ENCODE measurements at regions not wholly inside any gene's neighbourhood (a gene's known extent, or its start where the extent isn't known, plus 50 kb on each side); places are given as distances from the start of the nearest gene placed in this dataset.

DNA sequence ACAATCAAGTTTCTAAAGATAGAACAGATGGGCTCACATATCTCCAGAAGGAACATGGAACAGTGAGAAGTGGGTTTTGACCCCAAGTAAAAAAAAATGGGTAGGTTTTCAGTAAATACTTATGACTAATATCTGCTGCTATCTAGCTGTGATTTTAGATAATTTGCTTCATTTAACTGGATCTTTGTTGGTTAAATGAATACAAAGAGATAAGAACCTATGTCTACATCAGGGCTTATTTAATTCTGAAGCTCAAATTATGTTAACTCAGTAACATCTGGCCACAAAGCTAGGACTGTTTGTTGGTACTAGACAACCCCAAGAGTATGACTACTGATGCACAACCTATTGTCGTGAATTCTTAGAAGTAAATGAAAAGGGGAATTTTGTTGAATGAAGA is 144.4 kb upstream of the SESN3 start:
- DNase-seq = no peak

DNA sequence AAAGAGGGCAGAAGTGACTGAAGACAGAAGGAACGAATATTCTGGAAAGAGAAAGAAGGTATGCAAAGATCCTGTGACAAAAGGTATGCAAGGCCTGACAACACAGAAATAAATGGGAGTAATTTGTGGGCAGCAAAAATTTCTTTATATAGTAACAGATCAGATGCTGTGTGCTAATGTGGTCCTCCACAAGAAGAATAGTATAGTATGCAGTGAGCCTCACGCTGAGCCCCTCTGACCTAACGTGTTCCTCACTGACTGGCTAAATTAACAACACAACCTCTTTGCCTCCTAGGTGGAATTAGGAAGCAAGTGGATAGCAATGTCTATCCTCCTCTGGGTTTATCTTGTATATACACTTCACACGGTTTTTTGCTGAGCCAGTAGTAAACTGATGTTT is 143.1 kb upstream of the SESN3 start:
- no peak for DNase-seq

DNA sequence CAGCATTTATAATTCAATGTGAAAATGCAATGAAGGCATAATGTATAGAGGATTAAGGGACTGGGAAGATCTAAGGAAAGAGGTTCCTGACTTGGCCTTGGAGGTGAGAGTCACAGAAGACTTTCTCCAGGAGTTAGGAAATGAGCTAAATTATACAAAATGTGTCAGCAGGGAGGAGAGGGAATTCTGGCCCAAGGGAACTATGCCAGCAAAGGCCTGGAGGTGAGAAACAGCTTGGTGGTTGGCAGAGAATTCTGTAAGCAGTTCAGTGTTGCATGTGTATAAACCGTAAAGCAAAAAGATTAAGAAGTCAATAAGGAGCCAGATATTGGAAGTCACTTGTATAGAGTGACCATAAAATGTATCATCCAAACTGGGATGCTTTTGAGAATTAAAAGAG is 142.2 kb upstream of the SESN3 start:
- no peak for DNase-seq

- DNase-seq = no peak
These were observed 141.2 kb upstream of the SESN3 start for GRCh38 chr11:95372097-95372656.

DNA sequence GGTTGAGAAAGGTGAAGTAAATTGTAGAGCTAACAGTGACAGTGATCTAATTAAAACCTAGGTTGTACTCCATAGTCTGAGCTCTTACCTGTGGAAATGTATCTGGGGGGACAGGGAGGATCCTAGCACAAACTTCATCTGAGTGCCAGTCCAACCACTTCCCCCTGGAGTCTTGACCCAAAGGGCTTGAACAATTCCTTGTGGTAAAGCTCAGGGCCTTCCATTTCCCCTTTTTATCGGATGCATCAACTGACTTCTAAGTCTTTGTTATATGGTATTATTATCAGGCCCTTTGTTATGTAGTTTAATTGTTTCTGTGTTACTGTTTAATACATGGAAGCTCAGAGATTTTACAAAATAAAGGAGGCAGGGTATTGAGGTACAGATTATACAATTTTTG is 140.2 kb upstream of the SESN3 start:
- DNase-seq = no peak

- DNase-seq = no peak
These were observed 136.7 kb upstream of the SESN3 start for GRCh38 chr11:95367726-95368125.

- no peak for DNase-seq
These were observed 134.3 kb upstream of the SESN3 start for GRCh38 chr11:95365348-95365747.

DNA sequence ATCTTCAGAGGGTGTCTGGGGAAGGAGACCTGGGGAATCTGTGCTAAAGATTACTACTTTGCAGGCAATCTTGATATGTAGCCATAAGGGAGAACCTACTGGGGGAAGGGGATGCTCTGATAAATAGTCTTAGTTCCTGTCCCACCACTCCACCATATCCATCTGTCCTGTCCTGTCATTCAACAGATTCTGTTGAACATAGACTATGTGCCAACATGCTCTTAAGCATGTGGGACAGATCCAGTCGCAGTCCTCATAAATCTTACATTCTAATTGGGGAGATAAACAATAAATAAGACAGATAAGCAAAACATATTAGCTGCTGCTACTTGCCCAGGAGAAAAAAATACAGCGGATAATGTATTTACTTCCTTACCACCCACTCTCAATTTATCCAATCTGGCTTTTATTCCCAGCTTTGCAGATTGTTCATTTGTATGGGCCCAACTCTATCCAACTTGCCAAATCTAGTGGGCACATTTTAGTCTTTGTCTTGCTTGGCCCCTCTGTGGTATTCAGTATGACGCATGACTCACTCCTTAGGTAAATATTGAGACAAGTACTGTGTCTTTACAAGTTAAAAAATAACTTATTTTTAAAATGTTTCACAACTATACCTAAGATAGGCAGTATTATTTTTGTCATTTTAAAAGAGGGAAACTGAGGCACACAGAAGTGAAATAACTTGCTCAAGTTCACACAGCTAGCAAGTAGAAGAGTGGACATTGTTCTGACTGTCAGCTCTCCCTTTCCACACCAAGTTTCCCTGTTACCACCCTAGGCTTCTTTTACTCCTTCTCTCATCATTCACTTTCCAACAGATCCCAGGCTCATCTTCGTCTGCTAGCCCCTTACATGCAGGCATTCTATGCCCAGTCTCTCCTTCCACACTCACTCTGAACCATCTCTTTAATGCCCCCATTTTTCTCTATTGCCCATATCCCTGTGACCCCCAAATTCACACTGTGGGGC is 133.6 kb upstream of the SESN3 start:
- DNase-seq = peak in 1 of 3 experiments; percentile 33

DNA sequence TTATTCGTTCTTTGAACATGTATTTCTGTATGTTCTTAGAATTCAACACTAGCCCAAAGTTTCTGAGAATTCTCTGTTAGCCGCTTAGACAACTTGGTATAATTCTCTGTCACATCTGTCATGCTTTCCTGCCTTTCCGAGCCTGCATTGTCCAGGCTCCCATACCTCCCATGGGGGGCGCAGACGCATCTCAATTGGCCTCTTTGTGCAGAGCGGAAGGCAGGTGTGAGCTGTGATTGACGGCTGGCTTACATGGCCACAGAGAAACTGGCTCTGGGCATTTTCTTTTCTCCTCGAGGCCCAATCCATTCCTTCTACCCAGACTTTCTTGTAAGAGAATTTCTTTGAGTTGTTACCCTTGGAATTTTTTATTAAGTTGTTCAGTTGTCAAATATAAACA is 132.7 kb upstream of the SESN3 start:
- DNase-seq = peak; percentile 76 to 91 (median 79)

DNA sequence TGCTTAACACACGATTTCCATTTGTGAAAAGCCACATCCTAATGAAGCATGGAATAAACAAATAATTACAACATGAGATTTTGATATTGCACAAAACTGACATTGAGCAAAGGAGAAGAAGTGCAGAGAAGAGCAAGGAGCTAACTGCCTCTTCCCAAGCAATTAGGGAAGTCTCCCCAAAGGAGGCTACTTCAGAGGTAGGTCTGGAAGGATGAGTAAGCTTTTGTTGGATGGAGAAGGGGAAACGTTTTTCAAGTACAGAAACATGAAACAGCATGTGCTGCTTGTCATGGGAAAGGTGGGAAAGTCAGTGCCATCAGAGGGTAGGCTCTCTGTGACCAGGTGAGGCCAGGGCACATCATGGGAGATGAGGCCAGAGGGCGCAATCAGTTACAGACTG is 132.2 kb upstream of the SESN3 start:
- DNase-seq = peak in 1 of 3 experiments; percentile 46

DNA sequence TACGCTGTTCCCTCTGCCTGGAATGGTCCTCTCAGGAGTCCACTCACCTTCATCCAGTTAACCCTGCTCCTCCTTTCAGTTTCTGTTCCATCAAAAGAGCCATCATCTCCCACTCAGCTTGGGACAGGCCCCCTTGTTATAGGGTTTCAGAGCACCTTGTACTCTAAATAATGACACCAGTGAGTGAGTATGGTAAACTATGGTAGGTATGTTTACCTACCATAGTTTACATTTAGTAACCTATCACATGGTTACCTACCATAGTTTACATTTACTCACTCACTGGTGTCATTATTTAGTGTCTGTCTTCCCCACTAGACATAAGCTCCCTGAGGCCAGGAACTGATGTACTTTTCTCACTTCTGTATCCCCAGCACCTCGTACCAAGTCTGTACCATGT is 130.2 kb upstream of the SESN3 start:
- DNase-seq = no peak

GRCh38 chr11:95360377-95361075 is 129.5 kb upstream of the SESN3 start:
- no peak for DNase-seq

GRCh38 chr11:95359756-95360155 is 128.8 kb upstream of the SESN3 start:
- no peak for DNase-seq

DNA sequence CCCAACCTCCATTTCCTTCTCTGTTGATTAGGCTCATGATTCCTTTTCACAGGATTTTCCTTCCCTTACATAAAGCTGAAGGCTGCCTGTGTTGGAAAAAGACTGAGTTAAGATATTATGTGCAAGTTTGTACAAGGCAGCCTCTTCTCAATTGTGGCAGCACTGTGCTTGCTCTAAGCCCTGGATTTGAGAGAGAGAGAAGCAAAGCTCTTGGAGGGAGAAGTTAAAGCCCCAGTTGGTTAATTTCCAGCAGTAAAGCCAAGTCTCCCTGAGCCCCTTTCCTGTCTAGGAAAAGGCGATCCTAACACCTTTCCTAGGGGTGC is 128.3 kb upstream of the SESN3 start:
- DNase-seq = no peak

DNA sequence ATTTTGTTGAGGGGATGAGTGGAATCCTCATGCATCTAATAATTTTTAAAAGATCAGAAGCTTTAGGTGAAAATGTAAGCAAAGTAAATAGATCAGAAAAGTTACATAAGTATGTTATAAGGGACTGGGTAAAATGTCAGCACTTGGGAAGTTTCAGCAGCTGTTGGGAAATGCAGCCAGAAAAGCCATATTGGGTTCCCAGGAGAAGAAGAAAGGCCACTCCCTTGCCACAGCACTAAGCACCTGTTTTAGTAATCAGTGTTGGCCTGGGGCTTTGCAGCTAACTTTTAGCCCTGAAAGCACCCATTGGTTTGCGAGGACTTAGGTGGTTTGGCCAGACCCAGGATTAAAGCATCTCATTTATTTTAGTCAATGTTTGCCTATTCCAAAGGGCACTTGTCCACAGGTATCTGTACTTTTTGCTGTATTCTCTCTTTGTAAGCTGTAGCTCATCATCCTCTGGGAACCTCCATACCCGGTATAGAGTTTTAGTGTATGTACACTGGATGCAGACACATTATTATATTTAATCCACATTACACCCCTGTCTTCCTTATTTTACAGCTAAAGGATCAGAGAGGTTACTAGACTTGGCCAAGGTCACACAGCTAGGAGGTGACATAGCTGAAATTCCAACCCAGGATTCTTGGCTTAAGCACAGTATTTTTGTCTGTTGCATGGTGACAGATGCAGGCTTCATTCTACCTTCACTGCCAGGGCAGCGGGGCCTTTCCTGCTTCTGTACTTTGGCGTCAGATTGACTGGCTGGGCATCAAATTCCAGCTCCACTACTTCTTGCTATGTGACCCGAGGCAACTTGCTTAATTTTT is 127.7 kb upstream of the SESN3 start:
- no peak for DNase-seq

GRCh38 chr11:95354304-95354703 is 123.3 kb upstream of the SESN3 start:
- no peak for DNase-seq

DNA sequence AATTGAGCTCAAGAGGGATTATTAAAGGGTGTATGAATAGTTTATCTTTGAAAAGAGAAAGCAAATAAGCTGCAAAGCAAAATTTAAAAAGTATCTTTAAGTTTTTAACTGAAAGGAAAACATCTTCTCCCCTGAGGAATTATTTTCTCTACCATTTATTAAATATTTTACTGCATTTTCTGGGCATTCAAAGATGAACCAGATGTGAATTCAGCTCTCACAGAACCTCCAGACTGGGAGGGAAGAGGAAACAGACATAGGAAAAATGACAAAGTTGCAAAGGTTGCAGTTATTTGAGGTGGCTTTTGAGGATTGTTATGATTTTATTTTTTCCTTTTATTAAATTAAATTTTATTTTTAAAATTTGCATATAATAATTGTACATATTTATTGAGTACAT is 122.7 kb upstream of the SESN3 start:
- DNase-seq = no peak

DNA sequence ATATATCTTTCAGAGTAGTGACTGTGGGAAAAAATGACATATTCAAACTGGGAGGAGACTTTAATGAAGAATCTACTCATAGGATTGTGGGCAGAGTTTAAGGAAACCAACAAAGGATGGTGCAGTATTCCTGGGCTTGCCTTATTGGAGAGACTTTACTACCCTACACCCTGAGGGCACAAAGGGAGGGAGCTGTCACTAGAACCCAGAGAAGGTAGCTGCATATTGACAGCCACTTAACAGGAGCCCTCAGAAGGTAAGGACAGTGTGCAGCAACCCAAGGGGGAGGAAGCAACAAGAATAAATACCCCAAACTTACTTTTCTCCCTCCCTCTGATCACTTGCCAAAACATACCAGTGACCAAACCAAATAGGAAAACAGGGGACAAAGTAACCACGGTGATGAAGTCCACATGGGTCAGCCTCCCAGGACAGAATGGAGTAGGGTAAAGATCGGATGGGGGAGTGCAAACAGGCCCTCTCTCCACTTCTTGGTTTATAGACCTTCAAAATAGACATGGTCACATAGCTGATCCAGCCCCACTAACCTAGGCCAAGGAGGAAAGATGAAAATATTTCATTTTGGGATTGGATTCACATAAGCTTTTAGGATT is 121.8 kb upstream of the SESN3 start:
- no peak for DNase-seq

DNA sequence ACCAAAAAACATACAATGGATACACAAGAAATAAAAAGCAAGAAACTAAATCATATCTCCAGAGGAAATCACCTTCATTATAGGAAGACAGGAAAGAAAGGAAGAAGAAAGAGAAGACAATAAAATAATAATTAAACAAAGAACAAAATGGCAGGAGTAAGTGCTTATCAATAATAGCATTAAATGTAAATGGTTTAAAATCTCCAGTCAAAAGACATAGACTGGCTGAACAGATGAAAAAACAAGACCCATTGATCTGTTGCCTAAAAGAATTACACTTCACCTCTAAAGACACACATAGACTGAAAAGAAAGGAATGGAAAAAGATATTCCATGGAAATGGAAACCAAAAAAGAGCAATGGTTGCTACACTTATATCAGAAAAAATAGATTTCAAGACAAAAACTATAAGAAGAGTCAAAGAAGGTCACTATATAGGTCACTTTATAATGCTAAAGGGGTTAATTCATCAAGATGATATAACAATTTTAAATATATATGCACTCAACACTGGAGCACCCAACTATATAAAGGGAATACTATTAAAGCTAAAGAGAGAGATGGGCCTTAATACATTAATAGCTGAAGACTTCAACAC is 118.4 kb upstream of the SESN3 start:
- no peak for DNase-seq

- DNase-seq = no peak
These were observed 115.3 kb upstream of the SESN3 start for GRCh38 chr11:95346265-95346664.

DNA sequence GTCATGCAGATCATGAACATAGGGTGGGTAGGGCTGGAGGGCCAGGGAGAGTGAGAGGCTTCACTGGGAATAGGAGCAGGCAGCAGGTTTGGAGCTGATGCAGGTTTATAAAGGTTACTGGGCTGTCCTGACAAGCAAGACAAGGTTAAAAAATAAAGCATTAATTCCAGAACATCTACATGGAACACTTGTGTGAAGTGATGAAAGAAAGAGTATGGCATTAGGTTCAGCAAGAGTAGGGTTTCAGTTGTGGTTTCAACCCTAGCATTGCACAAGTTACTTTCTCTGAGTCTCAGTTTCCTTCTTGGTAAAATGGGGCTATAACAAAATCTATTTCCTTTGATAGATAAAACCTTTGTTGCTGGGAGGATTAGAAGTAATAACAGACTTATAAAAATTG is 114.6 kb upstream of the SESN3 start:
- no peak for DNase-seq

DNA sequence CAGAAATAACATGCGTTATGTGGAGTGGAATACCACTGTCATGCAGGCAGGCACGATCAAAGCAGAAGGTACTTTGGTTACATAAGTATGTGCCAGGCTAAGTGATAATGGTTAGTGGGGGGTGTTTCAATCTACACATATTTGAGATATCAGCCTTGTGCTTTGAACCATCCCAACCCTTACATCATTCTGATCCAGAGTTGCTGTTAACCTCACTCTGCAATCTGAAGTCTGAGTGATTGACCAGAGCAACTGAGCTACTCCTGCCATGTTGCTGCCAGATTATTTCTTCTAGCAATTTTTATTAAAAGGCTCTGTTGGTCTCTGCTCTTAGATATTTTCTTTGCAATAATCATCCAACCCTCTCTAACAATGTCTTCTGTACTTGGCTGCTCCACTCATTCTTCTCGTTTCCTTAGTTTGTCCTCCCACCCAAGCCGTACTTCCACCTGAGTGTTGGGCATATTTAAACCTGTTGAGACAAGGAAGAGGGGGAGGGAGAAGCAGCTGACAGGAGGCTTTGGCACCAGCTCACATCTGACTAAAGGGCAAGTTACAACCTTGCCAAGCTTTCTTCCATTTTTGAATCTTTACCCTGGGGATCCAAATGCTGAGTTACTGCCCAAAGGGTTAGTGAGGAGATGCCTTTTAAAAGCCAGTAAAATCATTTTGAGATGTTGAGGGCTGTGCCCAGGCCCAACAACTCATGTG is 114.1 kb upstream of the SESN3 start:
- no peak for DNase-seq
